ENCODE measurements at regions not wholly inside any gene's neighbourhood (a gene's known extent, or its start where the extent isn't known, plus 50 kb on each side); places are given as distances from the start of the nearest gene placed in this dataset.

GRCh38 chr2:144215207-144215606 is 304.7 kb downstream of the ZEB2 start:
- ChIA-PET CTCF (interaction anchor here (1.0 kb wide), 1 partner anchor 528 kb away, joined by 3 read pairs; no protein-coding TSS in a partner anchor), POLR2A (no interaction called here)
- H3K9me3 ChIP-seq (ENCODE audit: control insufficient read depth, insufficient read depth, low read depth, low read length), result no peaks in the 10 kb centered on the region
- TF ChIP-seq ZNF449 (tag by site-specific recombination; IDR thresholded peaks at IDR 0.05), result no peak
- no peak for TF ChIP-seq ZNF202 (tag by site-specific recombination; IDR thresholded peaks at IDR 0.05; ENCODE audit: borderline replicate concordance)
- TF ChIP-seq ZNF404 (tag by site-specific recombination; IDR thresholded peaks at IDR 0.05), result no peak
- no peak for TF ChIP-seq ZNF335 (tag by site-specific recombination; conservative IDR thresholded peaks at IDR 0.05)
- TF ChIP-seq ZNF302 (tag by site-specific recombination; IDR thresholded peaks at IDR 0.05; ENCODE audit: low read depth), result no peak
- TF ChIP-seq ZNF354C (tag by site-specific recombination; IDR thresholded peaks at IDR 0.05; ENCODE audit: borderline replicate concordance, low read depth), result no peak
- no peak for TF ChIP-seq BCL11A (tag by site-specific recombination; IDR thresholded peaks at IDR 0.05; ENCODE audit: low read depth)
- no peak for TF ChIP-seq KLF9 (tag by site-specific recombination; IDR thresholded peaks at IDR 0.05; ENCODE audit: low read depth)
- no peak for TF ChIP-seq ZSCAN18 (tag by site-specific recombination; IDR thresholded peaks at IDR 0.05)
- no peak for TF ChIP-seq RBAK (tag by site-specific recombination; IDR thresholded peaks at IDR 0.05)
- TF ChIP-seq ZNF426 (tag by site-specific recombination; IDR thresholded peaks at IDR 0.05), result no peak
- no peak for TF ChIP-seq ZNF211 (tag by site-specific recombination; IDR thresholded peaks at IDR 0.05; ENCODE audit: low read depth)
- TF ChIP-seq ZNF585B (tag by site-specific recombination; IDR thresholded peaks at IDR 0.05), result no peak
- TF ChIP-seq MEIS1 (CRISPR knock-in tag; IDR thresholded peaks at IDR 0.05; ENCODE audit: borderline replicate concordance), result no peak
- no peak for TF ChIP-seq ZNF510 (tag by site-specific recombination; IDR thresholded peaks at IDR 0.05; ENCODE audit: insufficient replicate concordance)
- no peak for TF ChIP-seq ZFP3 (tag by site-specific recombination; IDR thresholded peaks at IDR 0.05; ENCODE audit: low read depth)
- TF ChIP-seq ZNF148 (tag by site-specific recombination; IDR thresholded peaks at IDR 0.05; ENCODE audit: borderline replicate concordance), result no peak
- TF ChIP-seq BCL6B (tag by site-specific recombination; IDR thresholded peaks at IDR 0.05), result no peak
- H3K4me3 ChIP-seq (ENCODE audit: low read depth, low read length), result no peak overlapping the region
- no peak overlapping the region for H3K27ac ChIP-seq (ENCODE audit: extremely low read depth, low read depth, low read length)
- no peaks in the 10 kb centered on the region for H3K36me3 ChIP-seq (ENCODE audit: control insufficient read depth in 2 of 2, insufficient read depth in 1 of 2, low read length in 2 of 2)
- H3K4me1 ChIP-seq (ENCODE audit: control insufficient read depth, insufficient read depth, low read length), result peaks cover 9% of the 10 kb centered on the region; the same call in 1 of the 2 replicates

DNA sequence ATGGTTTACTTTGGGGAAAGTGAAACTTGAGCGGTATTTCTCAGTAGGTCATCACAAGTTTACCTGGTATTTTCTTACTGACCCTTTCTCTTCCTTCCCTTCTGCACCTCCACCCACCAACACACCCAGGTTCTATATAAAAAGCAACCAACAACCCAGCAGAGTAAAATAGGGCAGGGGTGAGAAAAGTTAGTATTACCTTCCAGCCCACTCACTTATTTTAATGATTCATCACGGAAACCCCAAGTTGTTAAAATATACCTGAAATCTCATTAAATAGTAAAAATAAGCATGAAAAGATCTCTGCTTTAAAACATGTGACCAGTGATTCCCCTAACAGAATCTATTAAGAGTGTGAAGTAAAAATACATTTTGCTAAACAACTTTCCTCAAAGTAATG is 306.1 kb downstream of the ZEB2 start:
- Histone ChIP-seq H3K4me3 (ENCODE audit: low read depth, low read length) (no peak overlapping the region), H3K9me3 (ENCODE audit: control insufficient read depth, insufficient read depth, low read depth, low read length) (no peaks in the 10 kb centered on the region), H3K27ac (ENCODE audit: extremely low read depth, low read depth, low read length) (no peak overlapping the region), H3K36me3 (ENCODE audit: control insufficient read depth in 2 of 2, insufficient read depth in 1 of 2, low read length in 2 of 2) (no peaks in the 10 kb centered on the region), H3K4me1 (ENCODE audit: control insufficient read depth, insufficient read depth, low read length) (peaks cover 9% of the 10 kb centered on the region; the same call in 1 of the 2 replicates)
- ChIA-PET POLR2A (no interaction called here), CTCF (interaction anchor here (1.0 kb wide), 1 partner anchor 9 kb away, joined by 3 read pairs; no protein-coding TSS in a partner anchor)
- TF ChIP-seq, protein P1, sequence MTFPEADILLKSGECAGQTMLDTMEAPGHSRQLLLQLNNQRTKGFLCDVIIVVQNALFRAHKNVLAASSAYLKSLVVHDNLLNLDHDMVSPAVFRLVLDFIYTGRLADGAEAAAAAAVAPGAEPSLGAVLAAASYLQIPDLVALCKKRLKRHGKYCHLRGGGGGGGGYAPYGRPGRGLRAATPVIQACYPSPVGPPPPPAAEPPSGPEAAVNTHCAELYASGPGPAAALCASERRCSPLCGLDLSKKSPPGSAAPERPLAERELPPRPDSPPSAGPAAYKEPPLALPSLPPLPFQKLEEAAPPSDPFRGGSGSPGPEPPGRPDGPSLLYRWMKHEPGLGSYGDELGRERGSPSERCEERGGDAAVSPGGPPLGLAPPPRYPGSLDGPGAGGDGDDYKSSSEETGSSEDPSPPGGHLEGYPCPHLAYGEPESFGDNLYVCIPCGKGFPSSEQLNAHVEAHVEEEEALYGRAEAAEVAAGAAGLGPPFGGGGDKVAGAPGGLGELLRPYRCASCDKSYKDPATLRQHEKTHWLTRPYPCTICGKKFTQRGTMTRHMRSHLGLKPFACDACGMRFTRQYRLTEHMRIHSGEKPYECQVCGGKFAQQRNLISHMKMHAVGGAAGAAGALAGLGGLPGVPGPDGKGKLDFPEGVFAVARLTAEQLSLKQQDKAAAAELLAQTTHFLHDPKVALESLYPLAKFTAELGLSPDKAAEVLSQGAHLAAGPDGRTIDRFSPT (tag by site-specific recombination; IDR thresholded peaks at IDR 0.05), result no peak
- TF ChIP-seq ZNF174 (tag by site-specific recombination; IDR thresholded peaks at IDR 0.05) (no peak), ZFP37 (tag by site-specific recombination; IDR thresholded peaks at IDR 0.05) (no peak), TRIM28 (IDR thresholded peaks at IDR 0.05; ENCODE audit: borderline replicate concordance, low read length) (no peak)
- TF ChIP-seq, protein P2, sequence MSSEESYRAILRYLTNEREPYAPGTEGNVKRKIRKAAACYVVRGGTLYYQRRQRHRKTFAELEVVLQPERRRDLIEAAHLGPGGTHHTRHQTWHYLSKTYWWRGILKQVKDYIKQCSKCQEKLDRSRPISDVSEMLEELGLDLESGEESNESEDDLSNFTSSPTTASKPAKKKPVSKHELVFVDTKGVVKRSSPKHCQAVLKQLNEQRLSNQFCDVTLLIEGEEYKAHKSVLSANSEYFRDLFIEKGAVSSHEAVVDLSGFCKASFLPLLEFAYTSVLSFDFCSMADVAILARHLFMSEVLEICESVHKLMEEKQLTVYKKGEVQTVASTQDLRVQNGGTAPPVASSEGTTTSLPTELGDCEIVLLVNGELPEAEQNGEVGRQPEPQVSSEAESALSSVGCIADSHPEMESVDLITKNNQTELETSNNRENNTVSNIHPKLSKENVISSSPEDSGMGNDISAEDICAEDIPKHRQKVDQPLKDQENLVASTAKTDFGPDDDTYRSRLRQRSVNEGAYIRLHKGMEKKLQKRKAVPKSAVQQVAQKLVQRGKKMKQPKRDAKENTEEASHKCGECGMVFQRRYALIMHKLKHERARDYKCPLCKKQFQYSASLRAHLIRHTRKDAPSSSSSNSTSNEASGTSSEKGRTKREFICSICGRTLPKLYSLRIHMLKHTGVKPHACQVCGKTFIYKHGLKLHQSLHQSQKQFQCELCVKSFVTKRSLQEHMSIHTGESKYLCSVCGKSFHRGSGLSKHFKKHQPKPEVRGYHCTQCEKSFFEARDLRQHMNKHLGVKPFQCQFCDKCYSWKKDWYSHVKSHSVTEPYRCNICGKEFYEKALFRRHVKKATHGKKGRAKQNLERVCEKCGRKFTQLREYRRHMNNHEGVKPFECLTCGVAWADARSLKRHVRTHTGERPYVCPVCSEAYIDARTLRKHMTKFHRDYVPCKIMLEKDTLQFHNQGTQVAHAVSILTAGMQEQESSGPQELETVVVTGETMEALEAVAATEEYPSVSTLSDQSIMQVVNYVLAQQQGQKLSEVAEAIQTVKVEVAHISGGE (tag by site-specific recombination; conservative IDR thresholded peaks at IDR 0.05; ENCODE audit: low read depth), result no peak
